ENCODE measurements at regions not wholly inside any gene's neighbourhood (a gene's known extent, or its start where the extent isn't known, plus 50 kb on each side); places are given as distances from the start of the nearest gene placed in this dataset.

DNA sequence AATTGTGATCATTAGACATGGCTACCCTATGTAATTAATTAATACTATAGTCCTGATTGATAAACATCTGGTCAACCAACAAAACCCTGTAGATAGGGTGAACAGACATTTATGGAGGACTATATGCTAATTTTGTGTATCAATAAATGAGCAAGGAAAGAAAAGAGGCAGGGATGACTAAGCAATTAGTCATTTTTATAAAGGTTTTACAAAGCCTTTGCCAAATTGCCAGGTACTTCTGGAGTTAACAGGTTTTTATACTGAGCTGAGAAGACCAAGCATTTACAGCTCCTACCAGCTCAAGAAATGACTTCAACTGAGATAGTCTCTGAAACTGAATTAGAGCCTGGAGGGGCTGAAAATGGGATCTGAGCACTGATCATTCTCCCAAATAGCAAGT is 186.8 kb upstream of the PRR20A start:
- TF ChIP-seq, protein P1, sequence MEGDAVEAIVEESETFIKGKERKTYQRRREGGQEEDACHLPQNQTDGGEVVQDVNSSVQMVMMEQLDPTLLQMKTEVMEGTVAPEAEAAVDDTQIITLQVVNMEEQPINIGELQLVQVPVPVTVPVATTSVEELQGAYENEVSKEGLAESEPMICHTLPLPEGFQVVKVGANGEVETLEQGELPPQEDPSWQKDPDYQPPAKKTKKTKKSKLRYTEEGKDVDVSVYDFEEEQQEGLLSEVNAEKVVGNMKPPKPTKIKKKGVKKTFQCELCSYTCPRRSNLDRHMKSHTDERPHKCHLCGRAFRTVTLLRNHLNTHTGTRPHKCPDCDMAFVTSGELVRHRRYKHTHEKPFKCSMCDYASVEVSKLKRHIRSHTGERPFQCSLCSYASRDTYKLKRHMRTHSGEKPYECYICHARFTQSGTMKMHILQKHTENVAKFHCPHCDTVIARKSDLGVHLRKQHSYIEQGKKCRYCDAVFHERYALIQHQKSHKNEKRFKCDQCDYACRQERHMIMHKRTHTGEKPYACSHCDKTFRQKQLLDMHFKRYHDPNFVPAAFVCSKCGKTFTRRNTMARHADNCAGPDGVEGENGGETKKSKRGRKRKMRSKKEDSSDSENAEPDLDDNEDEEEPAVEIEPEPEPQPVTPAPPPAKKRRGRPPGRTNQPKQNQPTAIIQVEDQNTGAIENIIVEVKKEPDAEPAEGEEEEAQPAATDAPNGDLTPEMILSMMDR (conservative IDR thresholded peaks at IDR 0.05; ENCODE audit: low read length) = no peak
- no peak for TF ChIP-seq EZH2phosphoT487 (IDR thresholded peaks at IDR 0.05; ENCODE audit: borderline replicate concordance, low read depth, low read length)
